Lung (tissue), 11 donors: ENCODE measurements at regions not wholly inside any gene's neighbourhood (a gene's known extent, or its start where the extent isn't known, plus 50 kb on each side); places are given as distances from the start of the nearest gene placed in this dataset.

ENCODE experiments used
- ATAC-seq: fragments of 200-7000 bp; cut with Tn5 transposase; one replicate; pipeline ENCODE4 v1.9.1; 2020; ENCODE audit warnings: moderate number of reproducible peaks; ENCODE audit not compliant: insufficient read depth, low FRiP score
- DNase-seq, 3 donors: peaks; one replicate each; pipeline ENCODE4 v3.0.0-alpha.2; 2013 to 2017
- H3K27ac ChIP-seq, 2 donors: one replicate each; pipeline ENCODE4 v1.5.1; 2013; ENCODE audit warnings: mild to moderate bottlenecking in 2 of 2, moderate library complexity in 2 of 2, control low read depth in 1 of 2, inconsistent platforms in 1 of 2, low read depth in 1 of 2, low read length in 1 of 2
- H3K27me3 ChIP-seq, 3 donors: one replicate each; pipeline ENCODE4 v1.5.1; 2013; ENCODE audit warnings: low read length in 2 of 3; ENCODE audit not compliant: control insufficient read depth in 3 of 3, insufficient read depth in 3 of 3
- H3K36me3 ChIP-seq, 4 donors: one replicate each; pipeline ENCODE4 v1.5.1; 2013; ENCODE audit warnings: low read length in 4 of 4, mild to moderate bottlenecking in 1 of 4, moderate library complexity in 1 of 4; ENCODE audit not compliant: control insufficient read depth in 4 of 4, insufficient read depth in 4 of 4
- H3K4me1 ChIP-seq, 5 donors: one replicate each; pipeline ENCODE4 v1.5.1; 2013; ENCODE audit warnings: low read length in 5 of 5, mild to moderate bottlenecking in 2 of 5, moderate library complexity in 1 of 5; ENCODE audit not compliant: control insufficient read depth in 5 of 5, insufficient read depth in 5 of 5
- H3K4me3 ChIP-seq: one replicate; pipeline ENCODE4 v1.5.1; 2013; ENCODE audit warnings: mild to moderate bottlenecking, control low read depth, moderate library complexity
- H3K9ac ChIP-seq, 2 donors: one replicate each; pipeline ENCODE4 v1.5.1; 2013; ENCODE audit warnings: low read length in 2 of 2, control low read depth in 1 of 2; ENCODE audit not compliant: insufficient read depth in 1 of 2
- H3K9me3 ChIP-seq, 4 donors: one replicate each; pipeline ENCODE4 v1.5.1; 2013; ENCODE audit warnings: low read length in 3 of 4, mild to moderate bottlenecking in 1 of 4, moderate library complexity in 1 of 4; ENCODE audit not compliant: control insufficient read depth in 4 of 4, insufficient read depth in 3 of 4
- CTCF ChIP-seq: IDR thresholded peaks from 2 replicates; pipeline ENCODE4 v1.5.1; 2012; ENCODE audit warnings: mild to moderate bottlenecking; ENCODE audit errors: control extremely low read depth, extremely low read depth
- WGBS, 2 donors: extraction: QIAGEN DNeasy Blood & Tissue Kit; methylation state at CpG; one replicate each; pipeline ENCODE4 v1.1.7; 2013; 5-methylcytosine and 5-hydroxymethylcytosine counted together
- donor health status: control.
- donor health status: control.
- donor health status: Bipolar disorder and iron deficiency.
- donor health status: healthy.
- donor health status: DM: yes; HTN: yes; CAD: no.

GRCh38 chr15:87793725-87794124 lies 462.8 kb downstream of the NTRK3 start:
- Histone ChIP-seq H3K9ac (no peak overlapping the region), H3K27ac (no peak overlapping the region), H3K27me3 (no peaks in the 10 kb centered on the region), H3K9me3 (no peaks in the 10 kb centered on the region), H3K36me3 (no peaks in the 10 kb centered on the region), H3K4me3 (no peak overlapping the region), H3K4me1 (no peaks in the 10 kb centered on the region)
- ATAC-seq = no peak
- no peak for DNase-seq
- WGBS, 2 donors = 69 to 73% methylated on average over 4 of the region's 4 CpGs
- no peak for TF ChIP-seq CTCF

- H3K9ac ChIP-seq = no peak overlapping the region
- H3K27me3 ChIP-seq = no peaks in the 10 kb centered on the region
- no peak overlapping the region for H3K4me3 ChIP-seq
- ATAC-seq = no peak
- no peak for DNase-seq
- no peaks in the 10 kb centered on the region for H3K4me1 ChIP-seq
- 53 to 69% methylated on average over 6 of the region's 6 CpGs for WGBS, 2 donors
- TF ChIP-seq CTCF = no peak
- no peaks in the 10 kb centered on the region for H3K36me3 ChIP-seq
- H3K27ac ChIP-seq = no peak overlapping the region
- no peaks in the 10 kb centered on the region for H3K9me3 ChIP-seq
Observed at GRCh38 chr15:87792250-87793040, 464.1 kb downstream of the NTRK3 start.

GRCh38 chr15:87781959-87782625 lies 474.4 kb downstream of the NTRK3 start:
- H3K4me3 ChIP-seq = no peak overlapping the region
- ATAC-seq (no peak), DNase-seq (no peak)
- no peak overlapping the region for H3K27ac ChIP-seq
- no peaks in the 10 kb centered on the region for H3K27me3 ChIP-seq
- no peaks in the 10 kb centered on the region for H3K36me3 ChIP-seq
- 45 to 58% methylated on average over 5 of the region's 5 CpGs for WGBS, 2 donors
- H3K4me1 ChIP-seq = no peaks in the 10 kb centered on the region
- no peak overlapping the region for H3K9ac ChIP-seq
- peaks cover 0 to 5% (median 0%) of the 10 kb centered on the region in 4 donors for H3K9me3 ChIP-seq
- TF ChIP-seq CTCF = no peak
